Nephron progenitor cell (in vitro differentiated cells): ENCODE measurements at regions not wholly inside any gene's neighbourhood (a gene's known extent, or its start where the extent isn't known, plus 50 kb on each side); places are given as distances from the start of the nearest gene placed in this dataset.
"Not testable (repeated sequence)": the region's sequence is repeated elsewhere in the genome, so short reads cannot be mapped to it uniquely, and the experiment has no call there.

Experiments
- DNase-seq: peaks from one replicate; pipeline ENCODE4 v3.0.0; 2021
- H3K27ac Mint-ChIP-seq: 2 replicates; pipeline ENCODE4 v1.8.0; 2021; ENCODE audit warnings: mild to moderate bottlenecking, moderate library complexity, mixed read lengths
- H3K27me3 Mint-ChIP-seq: 2 replicates; pipeline ENCODE4 v1.8.0; 2021; ENCODE audit warnings: mild to moderate bottlenecking, low read depth, mixed read lengths; ENCODE audit not compliant: poor library complexity
- H3K36me3 Mint-ChIP-seq: 2 replicates; pipeline ENCODE4 v1.8.0; 2021; ENCODE audit warnings: low read depth, mixed read lengths
- H3K4me1 Mint-ChIP-seq: 2 replicates; pipeline ENCODE4 v1.8.0; 2021; ENCODE audit warnings: mixed read lengths
- H3K4me3 Mint-ChIP-seq: 2 replicates; pipeline ENCODE4 v1.8.0; 2021; ENCODE audit warnings: mild to moderate bottlenecking, moderate library complexity, mixed read lengths
- H3K9me3 Mint-ChIP-seq: 2 replicates; pipeline ENCODE4 v1.8.0; 2021; ENCODE audit warnings: mild to moderate bottlenecking, moderate library complexity, mixed read lengths
- TF ChIP-seq, protein P1 (sequence below): fragments of 200-600 bp; sonication (generic); IDR thresholded peaks from 2 replicates; pipeline ENCODE4 v1.5.0; 2021; ENCODE audit warnings: antibody characterized with exemption

DNA sequence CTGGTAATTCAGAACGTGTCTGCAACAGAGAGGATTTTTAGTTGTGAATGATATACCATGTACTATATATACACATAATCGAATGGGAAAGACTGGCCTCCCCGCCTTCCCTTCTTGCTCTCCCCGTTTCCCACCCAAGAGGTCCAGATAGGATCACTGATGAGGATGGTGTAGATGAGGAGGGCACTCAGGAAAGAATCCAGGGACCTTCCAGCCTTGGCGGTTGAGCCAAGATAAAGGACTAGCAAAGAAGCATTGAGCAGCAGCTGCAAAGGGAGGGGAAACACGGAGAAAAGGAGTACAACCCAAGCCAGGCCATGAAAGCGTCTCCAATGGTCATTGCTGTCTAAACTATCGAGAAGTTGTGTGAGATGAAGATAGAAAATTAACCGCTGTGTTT is 84.0 kb upstream of the EXOC2 start:
- Mint-ChIP-seq H3K36me3 (no peaks in the 10 kb centered on the region), H3K9me3 (peaks cover 16% of the 10 kb centered on the region), H3K4me1 (peaks cover 7% of the 10 kb centered on the region), H3K27ac (no peak overlapping the region), H3K4me3 (no peak overlapping the region), H3K27me3 (peaks cover 20% of the 10 kb centered on the region)
- TF ChIP-seq, protein P1, sequence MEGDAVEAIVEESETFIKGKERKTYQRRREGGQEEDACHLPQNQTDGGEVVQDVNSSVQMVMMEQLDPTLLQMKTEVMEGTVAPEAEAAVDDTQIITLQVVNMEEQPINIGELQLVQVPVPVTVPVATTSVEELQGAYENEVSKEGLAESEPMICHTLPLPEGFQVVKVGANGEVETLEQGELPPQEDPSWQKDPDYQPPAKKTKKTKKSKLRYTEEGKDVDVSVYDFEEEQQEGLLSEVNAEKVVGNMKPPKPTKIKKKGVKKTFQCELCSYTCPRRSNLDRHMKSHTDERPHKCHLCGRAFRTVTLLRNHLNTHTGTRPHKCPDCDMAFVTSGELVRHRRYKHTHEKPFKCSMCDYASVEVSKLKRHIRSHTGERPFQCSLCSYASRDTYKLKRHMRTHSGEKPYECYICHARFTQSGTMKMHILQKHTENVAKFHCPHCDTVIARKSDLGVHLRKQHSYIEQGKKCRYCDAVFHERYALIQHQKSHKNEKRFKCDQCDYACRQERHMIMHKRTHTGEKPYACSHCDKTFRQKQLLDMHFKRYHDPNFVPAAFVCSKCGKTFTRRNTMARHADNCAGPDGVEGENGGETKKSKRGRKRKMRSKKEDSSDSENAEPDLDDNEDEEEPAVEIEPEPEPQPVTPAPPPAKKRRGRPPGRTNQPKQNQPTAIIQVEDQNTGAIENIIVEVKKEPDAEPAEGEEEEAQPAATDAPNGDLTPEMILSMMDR = no peak
- no peak for DNase-seq

DNA sequence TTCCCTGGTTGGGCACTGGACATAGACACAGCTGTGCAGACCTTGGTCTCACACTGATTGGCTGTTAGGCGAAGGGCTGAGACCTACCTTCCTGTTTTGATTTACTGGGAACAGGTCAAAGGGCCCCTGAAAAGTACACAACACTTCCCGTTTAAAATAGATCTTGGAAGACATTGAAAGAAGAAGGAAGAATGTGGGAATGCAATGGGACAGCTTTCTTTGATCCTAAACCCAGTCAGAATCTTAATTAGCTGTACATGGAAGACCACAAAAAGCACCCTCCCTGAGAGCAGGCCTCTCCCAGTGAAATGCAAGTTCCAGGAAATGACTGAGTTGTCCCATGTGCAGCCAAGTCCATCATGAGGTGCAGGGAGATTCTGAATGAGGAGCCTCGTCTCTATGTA is 83.6 kb upstream of the EXOC2 start:
- Mint-ChIP-seq H3K9me3 (peaks cover 17% of the 10 kb centered on the region), H3K27me3 (peaks cover 17% of the 10 kb centered on the region), H3K4me1 (peaks cover 7% of the 10 kb centered on the region), H3K4me3 (no peak overlapping the region), H3K27ac (no peak overlapping the region), H3K36me3 (no peaks in the 10 kb centered on the region)
- TF ChIP-seq, protein P1 = no peak
- DNase-seq = no peak

DNA sequence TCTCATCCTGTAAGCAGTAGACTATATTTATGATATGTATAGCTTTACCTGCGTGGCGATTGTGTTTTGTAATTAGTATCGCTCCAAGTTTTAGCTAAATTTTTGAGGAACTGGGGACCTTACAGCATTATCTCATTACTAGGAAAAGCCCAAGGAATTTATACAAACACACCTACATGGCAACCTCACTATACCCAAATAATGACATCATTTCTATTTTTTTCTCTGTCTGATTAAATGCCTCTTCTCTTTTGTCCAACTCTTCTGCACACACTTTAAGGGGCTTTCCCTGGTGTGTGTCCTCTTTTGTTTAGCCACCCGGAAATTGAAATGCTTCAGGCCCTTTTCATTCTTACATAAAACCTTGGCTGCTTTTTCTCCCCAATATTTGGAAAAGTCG is 82.9 kb upstream of the EXOC2 start:
- peaks cover 15% of the 10 kb centered on the region for H3K27me3 Mint-ChIP-seq
- TF ChIP-seq, protein P1 = no peak
- no peak overlapping the region for H3K4me3 Mint-ChIP-seq
- H3K4me1 Mint-ChIP-seq = peaks cover 7% of the 10 kb centered on the region
- H3K27ac Mint-ChIP-seq = no peak overlapping the region
- DNase-seq = no peak
- H3K36me3 Mint-ChIP-seq = no peaks in the 10 kb centered on the region
- peaks cover 17% of the 10 kb centered on the region for H3K9me3 Mint-ChIP-seq

DNA sequence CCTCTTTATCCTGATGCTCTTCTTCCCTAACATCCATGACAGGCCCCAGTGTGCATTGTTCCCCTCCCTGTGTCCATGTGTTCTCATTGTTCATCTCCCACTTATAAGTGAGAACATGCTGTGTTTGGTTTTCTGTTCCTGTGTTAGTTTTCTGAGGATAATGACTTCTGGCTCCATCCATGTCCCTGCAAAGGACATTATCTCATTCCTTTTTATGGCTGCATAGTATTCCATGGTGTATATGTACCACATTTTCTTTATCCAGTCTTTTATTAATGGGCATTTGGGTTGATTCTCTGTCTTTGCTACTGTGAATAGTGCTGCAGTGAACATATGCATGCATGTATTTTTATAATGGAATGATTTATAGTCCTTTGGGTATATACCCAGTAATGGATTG is 78.7 kb upstream of the EXOC2 start:
- H3K36me3 Mint-ChIP-seq, H3K4me3 Mint-ChIP-seq, H3K27ac Mint-ChIP-seq, H3K4me1 Mint-ChIP-seq, DNase-seq: not testable (repeated sequence)
- peaks cover 13% of the 10 kb centered on the region for H3K27me3 Mint-ChIP-seq
- H3K9me3 Mint-ChIP-seq = peaks cover 25% of the 10 kb centered on the region

DNA sequence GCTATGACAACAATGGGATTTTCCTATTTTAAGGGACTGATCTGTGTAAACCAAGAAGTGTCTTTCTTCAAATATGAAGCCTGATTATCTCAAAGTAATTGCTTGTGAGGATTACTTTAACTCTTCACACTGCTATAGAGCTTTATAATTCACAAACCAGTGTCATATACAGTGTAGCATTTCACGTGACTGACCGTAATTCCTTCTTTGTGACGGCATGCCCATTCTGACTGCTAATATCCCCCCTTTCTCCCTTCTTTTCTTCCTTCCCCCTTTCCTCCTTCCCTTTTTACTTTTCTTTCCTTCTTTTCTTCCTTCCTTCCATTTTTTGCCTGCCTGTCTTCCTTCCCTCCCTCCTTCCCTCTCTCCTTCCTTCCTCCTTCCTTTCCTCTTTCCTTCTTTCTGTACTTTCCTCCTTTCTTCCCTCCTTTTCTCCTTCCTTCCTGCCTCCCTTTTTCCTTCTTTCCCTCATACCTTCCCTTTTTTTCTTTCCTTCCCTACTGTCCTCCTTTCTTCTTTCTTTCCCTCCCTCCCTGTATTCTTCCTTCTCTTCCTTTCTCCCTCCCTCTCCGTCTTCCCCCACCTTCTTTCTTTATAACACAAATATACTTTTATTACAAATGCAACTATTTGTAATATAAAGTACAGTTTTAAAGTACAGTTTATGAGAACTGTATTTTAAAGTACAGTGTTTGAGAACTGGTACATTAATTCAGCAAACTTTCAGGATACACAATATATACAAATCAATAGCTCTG is 75.0 kb upstream of the EXOC2 start:
- peaks cover 18% of the 10 kb centered on the region for H3K9me3 Mint-ChIP-seq
- no peak for DNase-seq
- TF ChIP-seq, protein P1 = no peak
- H3K36me3 Mint-ChIP-seq = no peaks in the 10 kb centered on the region
- H3K27me3 Mint-ChIP-seq = peaks cover 17% of the 10 kb centered on the region
- H3K4me3 Mint-ChIP-seq = no peak overlapping the region
- no peaks in the 10 kb centered on the region for H3K4me1 Mint-ChIP-seq
- no peak overlapping the region for H3K27ac Mint-ChIP-seq

DNA sequence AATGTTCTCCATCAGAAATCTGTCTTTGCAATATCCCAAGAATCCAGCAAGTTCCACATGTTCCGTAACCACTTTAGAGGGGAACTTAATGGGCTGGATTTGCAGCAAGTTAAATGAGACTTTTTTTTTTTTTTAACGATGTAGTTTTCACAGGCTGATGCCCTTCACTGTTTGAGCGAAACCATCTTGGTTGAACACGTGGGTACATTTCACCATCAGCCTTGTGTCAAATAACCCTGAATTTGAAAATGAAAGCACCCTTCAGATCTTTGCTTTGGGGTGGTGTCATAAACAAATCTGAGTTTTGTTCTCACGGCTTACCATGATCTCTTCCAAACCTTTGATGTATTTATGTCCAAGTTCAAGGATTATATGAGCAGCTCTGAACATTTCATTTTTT is 73.7 kb upstream of the EXOC2 start:
- Mint-ChIP-seq H3K27me3 (peaks cover 17% of the 10 kb centered on the region), H3K36me3 (no peaks in the 10 kb centered on the region), H3K4me3 (no peak overlapping the region), H3K4me1 (no peaks in the 10 kb centered on the region), H3K27ac (no peak overlapping the region), H3K9me3 (peaks cover 8% of the 10 kb centered on the region)
- DNase-seq = no peak
- TF ChIP-seq, protein P1 = no peak
